ENCODE measurements at regions not wholly inside any gene's neighbourhood (a gene's known extent, or its start where the extent isn't known, plus 50 kb on each side); places are given as distances from the start of the nearest gene placed in this dataset.

- no peak overlapping the region for H3K4me3 ChIP-seq (ENCODE audit: low read length)
- DNase-seq (ENCODE audit: low read depth) = no peak
- no peak for TF ChIP-seq CTCF (conservative IDR thresholded peaks at IDR 0.05; ENCODE audit: low read depth, low read length)
Observed at GRCh38 chr4:183026701-183027100, 72.4 kb upstream of the WWC2 start.

GRCh38 chr4:183022617-183023016, 76.4 kb upstream of the WWC2 start:
- DNase-seq (ENCODE audit: low read depth) = no peak
- TF ChIP-seq CTCF (conservative IDR thresholded peaks at IDR 0.05; ENCODE audit: low read depth, low read length) = no peak
- H3K4me3 ChIP-seq (ENCODE audit: low read length) = no peak overlapping the region

- no peak overlapping the region for H3K4me3 ChIP-seq (ENCODE audit: low read length)
- no peak for TF ChIP-seq CTCF (conservative IDR thresholded peaks at IDR 0.05; ENCODE audit: low read depth, low read length)
- DNase-seq (ENCODE audit: low read depth) = no peak
Observed at GRCh38 chr4:183017962-183018361, 81.1 kb upstream of the WWC2 start.

- no peak overlapping the region for H3K4me3 ChIP-seq (ENCODE audit: low read length)
- TF ChIP-seq CTCF (conservative IDR thresholded peaks at IDR 0.05; ENCODE audit: low read depth, low read length) = no peak
- no peak for DNase-seq (ENCODE audit: low read depth)
Observed at GRCh38 chr4:183014361-183015084, 84.5 kb upstream of the WWC2 start.

- DNase-seq (ENCODE audit: low read depth) = no peak
- TF ChIP-seq CTCF (conservative IDR thresholded peaks at IDR 0.05; ENCODE audit: low read depth, low read length) = no peak
Observed at GRCh38 chr4:183013730-183014002, 85.4 kb upstream of the WWC2 start.

DNA sequence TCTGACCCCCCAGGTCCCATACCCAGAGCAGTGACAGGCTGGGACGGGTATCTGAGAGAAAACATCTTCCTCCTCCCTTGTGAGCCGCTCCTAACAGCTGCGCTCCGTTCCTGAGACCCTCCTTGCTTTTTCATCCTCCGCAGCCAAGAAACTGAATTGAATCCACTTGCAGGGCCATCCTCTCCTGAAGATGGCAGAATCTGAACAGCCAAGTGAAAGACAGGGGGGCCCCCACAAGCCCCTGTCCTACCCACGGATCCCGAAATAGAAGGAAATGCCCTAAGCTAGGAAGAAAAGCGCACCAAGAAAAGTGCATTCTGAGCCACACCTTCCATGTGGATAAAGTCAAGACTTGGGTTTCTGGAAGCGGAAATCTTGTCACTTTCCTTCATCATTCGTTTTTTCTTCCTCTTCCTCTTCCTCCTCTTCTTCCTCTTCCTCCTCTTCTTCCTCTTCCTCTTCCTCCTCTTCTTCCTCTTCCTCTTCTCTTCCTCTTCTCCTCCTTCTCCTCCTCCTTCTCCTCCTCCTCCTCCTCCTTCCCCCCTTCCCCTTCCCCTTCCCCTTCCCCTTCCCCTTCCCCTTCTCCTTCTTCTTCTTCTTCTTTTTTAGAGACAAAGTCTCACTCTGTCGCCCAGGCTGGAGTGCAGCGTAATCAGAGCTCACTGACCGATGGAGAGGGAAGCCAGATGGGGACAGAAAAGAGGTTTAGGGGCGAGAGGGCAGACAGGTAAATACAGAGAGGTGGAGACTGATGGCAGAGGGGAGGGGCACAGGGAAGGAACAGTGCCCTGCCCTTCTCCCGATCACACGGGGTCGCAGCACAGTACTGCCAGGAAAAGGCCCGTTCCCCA, 86.0 kb upstream of the WWC2 start:
- no peak overlapping the region for H3K4me3 ChIP-seq (ENCODE audit: low read length)
- DNase-seq (ENCODE audit: low read depth) = no peak
- peak; percentile 45 for TF ChIP-seq CTCF (conservative IDR thresholded peaks at IDR 0.05; ENCODE audit: low read depth, low read length)

More at GRCh38 chr4:183013730-183014002, 85.4 kb upstream of the WWC2 start:
- H3K4me3 ChIP-seq (ENCODE audit: low read length) = no peak overlapping the region
